GM23338 (cell line): ENCODE measurements at regions not wholly inside any gene's neighbourhood (a gene's known extent, or its start where the extent isn't known, plus 50 kb on each side); places are given as distances from the start of the nearest gene placed in this dataset.

Experiments
- EZH2 ChIP-seq: fragments of 200-600 bp; sonication (generic); IDR thresholded peaks from one replicate; pipeline ENCODE4 v1.8.0; 2017; ENCODE audit warnings: antibody characterized with exemption, mild to moderate bottlenecking, low read depth; ENCODE audit not compliant: unreplicated experiment
- POLR2AphosphoS5 ChIP-seq: IDR thresholded peaks from 2 replicates; pipeline ENCODE4 v1.6.1; 2016; ENCODE audit warnings: antibody characterized with exemption, low read depth
- TF ChIP-seq, protein P1 (sequence below), 2 experiments: fragments of 200-600 bp in 1 of 2; sonication (generic) in 1 of 2; conservative IDR thresholded peaks; 2 replicates each; pipeline versions ENCODE4 v1.5.1 to v1.6.1; 2016 to 2017; ENCODE audit warnings: antibody characterized with exemption in 2 of 2, low read depth in 2 of 2, mild to moderate bottlenecking in 2 of 2, moderate library complexity in 1 of 2
- TF ChIP-seq, protein P2 (sequence below): fragments of 250-450 bp; sonication (Bioruptor Pico); IDR thresholded peaks from 2 replicates; pipeline ENCODE4 v1.5.0; 2020; ENCODE audit warnings: mild to moderate bottlenecking, moderate library complexity
- TF ChIP-seq, protein P3 (sequence below): IDR thresholded peaks from one replicate; pipeline ENCODE4 v1.6.1; 2018; ENCODE audit warnings: antibody characterized with exemption; ENCODE audit not compliant: unreplicated experiment
- TF ChIP-seq, protein P4 (sequence below): IDR thresholded peaks from 2 replicates; pipeline ENCODE4 v1.6.1; 2016; ENCODE audit warnings: antibody characterized with exemption

DNA sequence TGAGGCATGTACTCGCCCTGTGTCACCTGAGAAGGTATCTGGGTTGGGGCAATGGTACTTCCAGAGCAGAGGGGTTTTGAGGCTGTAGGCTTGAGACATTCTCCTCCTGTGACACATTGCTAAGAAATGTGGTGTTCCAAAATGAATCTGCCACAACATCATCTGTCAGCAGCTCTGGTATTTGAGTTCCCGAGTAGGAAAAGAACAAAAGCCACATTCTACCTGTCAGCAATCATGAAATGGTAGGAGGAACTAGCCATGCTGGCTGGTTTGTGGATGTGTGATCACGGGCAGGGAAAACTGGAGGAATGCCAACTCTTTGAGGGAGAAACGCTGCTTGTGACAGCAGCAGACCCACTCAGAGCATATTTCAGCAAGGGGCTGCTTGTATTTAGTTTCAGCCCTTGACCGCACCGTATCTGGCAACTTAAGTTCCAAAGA, 579.4 kb upstream of the TBL1XR1 start:
- TF ChIP-seq POLR2AphosphoS5 = no peak
- TF ChIP-seq, protein P1, sequence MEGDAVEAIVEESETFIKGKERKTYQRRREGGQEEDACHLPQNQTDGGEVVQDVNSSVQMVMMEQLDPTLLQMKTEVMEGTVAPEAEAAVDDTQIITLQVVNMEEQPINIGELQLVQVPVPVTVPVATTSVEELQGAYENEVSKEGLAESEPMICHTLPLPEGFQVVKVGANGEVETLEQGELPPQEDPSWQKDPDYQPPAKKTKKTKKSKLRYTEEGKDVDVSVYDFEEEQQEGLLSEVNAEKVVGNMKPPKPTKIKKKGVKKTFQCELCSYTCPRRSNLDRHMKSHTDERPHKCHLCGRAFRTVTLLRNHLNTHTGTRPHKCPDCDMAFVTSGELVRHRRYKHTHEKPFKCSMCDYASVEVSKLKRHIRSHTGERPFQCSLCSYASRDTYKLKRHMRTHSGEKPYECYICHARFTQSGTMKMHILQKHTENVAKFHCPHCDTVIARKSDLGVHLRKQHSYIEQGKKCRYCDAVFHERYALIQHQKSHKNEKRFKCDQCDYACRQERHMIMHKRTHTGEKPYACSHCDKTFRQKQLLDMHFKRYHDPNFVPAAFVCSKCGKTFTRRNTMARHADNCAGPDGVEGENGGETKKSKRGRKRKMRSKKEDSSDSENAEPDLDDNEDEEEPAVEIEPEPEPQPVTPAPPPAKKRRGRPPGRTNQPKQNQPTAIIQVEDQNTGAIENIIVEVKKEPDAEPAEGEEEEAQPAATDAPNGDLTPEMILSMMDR (conservative IDR thresholded peaks at IDR 0.05; ENCODE audit: low read depth in 2 of 2) = no peak
- TF ChIP-seq, protein P2, sequence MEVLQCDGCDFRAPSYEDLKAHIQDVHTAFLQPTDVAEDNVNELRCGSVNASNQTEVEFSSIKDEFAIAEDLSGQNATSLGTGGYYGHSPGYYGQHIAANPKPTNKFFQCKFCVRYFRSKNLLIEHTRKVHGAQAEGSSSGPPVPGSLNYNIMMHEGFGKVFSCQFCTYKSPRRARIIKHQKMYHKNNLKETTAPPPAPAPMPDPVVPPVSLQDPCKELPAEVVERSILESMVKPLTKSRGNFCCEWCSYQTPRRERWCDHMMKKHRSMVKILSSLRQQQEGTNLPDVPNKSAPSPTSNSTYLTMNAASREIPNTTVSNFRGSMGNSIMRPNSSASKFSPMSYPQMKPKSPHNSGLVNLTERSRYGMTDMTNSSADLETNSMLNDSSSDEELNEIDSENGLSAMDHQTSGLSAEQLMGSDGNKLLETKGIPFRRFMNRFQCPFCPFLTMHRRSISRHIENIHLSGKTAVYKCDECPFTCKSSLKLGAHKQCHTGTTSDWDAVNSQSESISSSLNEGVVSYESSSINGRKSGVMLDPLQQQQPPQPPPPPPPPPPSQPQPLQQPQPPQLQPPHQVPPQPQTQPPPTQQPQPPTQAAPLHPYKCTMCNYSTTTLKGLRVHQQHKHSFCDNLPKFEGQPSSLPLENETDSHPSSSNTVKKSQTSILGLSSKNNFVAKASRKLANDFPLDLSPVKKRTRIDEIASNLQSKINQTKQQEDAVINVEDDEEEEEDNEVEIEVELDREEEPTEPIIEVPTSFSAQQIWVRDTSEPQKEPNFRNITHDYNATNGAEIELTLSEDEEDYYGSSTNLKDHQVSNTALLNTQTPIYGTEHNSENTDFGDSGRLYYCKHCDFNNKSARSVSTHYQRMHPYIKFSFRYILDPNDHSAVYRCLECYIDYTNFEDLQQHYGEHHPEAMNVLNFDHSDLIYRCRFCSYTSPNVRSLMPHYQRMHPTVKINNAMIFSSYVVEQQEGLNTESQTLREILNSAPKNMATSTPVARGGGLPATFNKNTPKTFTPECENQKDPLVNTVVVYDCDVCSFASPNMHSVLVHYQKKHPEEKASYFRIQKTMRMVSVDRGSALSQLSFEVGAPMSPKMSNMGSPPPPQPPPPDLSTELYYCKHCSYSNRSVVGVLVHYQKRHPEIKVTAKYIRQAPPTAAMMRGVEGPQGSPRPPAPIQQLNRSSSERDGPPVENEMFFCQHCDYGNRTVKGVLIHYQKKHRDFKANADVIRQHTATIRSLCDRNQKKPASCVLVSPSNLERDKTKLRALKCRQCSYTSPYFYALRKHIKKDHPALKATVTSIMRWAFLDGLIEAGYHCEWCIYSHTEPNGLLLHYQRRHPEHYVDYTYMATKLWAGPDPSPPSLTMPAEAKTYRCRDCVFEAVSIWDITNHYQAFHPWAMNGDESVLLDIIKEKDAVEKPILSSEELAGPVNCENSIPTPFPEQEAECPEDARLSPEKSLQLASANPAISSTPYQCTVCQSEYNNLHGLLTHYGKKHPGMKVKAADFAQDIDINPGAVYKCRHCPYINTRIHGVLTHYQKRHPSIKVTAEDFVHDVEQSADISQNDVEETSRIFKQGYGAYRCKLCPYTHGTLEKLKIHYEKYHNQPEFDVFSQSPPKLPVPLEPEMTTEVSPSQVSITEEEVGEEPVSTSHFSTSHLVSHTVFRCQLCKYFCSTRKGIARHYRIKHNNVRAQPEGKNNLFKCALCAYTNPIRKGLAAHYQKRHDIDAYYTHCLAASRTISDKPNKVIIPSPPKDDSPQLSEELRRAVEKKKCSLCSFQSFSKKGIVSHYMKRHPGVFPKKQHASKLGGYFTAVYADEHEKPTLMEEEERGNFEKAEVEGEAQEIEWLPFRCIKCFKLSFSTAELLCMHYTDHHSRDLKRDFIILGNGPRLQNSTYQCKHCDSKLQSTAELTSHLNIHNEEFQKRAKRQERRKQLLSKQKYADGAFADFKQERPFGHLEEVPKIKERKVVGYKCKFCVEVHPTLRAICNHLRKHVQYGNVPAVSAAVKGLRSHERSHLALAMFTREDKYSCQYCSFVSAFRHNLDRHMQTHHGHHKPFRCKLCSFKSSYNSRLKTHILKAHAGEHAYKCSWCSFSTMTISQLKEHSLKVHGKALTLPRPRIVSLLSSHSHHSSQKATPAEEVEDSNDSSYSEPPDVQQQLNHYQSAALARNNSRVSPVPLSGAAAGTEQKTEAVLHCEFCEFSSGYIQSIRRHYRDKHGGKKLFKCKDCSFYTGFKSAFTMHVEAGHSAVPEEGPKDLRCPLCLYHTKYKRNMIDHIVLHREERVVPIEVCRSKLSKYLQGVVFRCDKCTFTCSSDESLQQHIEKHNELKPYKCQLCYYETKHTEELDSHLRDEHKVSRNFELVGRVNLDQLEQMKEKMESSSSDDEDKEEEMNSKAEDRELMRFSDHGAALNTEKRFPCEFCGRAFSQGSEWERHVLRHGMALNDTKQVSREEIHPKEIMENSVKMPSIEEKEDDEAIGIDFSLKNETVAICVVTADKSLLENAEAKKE (CRISPR knock-in tag) = no peak
- TF ChIP-seq, protein P3, sequence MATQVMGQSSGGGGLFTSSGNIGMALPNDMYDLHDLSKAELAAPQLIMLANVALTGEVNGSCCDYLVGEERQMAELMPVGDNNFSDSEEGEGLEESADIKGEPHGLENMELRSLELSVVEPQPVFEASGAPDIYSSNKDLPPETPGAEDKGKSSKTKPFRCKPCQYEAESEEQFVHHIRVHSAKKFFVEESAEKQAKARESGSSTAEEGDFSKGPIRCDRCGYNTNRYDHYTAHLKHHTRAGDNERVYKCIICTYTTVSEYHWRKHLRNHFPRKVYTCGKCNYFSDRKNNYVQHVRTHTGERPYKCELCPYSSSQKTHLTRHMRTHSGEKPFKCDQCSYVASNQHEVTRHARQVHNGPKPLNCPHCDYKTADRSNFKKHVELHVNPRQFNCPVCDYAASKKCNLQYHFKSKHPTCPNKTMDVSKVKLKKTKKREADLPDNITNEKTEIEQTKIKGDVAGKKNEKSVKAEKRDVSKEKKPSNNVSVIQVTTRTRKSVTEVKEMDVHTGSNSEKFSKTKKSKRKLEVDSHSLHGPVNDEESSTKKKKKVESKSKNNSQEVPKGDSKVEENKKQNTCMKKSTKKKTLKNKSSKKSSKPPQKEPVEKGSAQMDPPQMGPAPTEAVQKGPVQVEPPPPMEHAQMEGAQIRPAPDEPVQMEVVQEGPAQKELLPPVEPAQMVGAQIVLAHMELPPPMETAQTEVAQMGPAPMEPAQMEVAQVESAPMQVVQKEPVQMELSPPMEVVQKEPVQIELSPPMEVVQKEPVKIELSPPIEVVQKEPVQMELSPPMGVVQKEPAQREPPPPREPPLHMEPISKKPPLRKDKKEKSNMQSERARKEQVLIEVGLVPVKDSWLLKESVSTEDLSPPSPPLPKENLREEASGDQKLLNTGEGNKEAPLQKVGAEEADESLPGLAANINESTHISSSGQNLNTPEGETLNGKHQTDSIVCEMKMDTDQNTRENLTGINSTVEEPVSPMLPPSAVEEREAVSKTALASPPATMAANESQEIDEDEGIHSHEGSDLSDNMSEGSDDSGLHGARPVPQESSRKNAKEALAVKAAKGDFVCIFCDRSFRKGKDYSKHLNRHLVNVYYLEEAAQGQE = no peak
- TF ChIP-seq EZH2 = no peak
- TF ChIP-seq, protein P4, sequence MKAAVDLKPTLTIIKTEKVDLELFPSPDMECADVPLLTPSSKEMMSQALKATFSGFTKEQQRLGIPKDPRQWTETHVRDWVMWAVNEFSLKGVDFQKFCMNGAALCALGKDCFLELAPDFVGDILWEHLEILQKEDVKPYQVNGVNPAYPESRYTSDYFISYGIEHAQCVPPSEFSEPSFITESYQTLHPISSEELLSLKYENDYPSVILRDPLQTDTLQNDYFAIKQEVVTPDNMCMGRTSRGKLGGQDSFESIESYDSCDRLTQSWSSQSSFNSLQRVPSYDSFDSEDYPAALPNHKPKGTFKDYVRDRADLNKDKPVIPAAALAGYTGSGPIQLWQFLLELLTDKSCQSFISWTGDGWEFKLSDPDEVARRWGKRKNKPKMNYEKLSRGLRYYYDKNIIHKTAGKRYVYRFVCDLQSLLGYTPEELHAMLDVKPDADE = no peak
